HUES48 (cell line): ENCODE measurements at regions not wholly inside any gene's neighbourhood (a gene's known extent, or its start where the extent isn't known, plus 50 kb on each side); places are given as distances from the start of the nearest gene placed in this dataset.
"Not testable (repeated sequence)": the region's sequence is repeated elsewhere in the genome, so short reads cannot be mapped to it uniquely, and the experiment has no call there.

Experiments
- H3K27ac ChIP-seq: one replicate; pipeline ENCODE4 v1.7.0; 2013; ENCODE audit warnings: low read depth, low read length, inconsistent platforms
- H3K27me3 ChIP-seq: 2 replicates; pipeline ENCODE4 v1.6.1; 2013; ENCODE audit warnings: mild to moderate bottlenecking, low read length; ENCODE audit not compliant: control insufficient read depth, insufficient read depth
- H3K36me3 ChIP-seq: 2 replicates; pipeline ENCODE4 v1.6.1; 2013; ENCODE audit warnings: low read length; ENCODE audit not compliant: control insufficient read depth, insufficient read depth
- H3K4me1 ChIP-seq: 2 replicates; pipeline ENCODE4 v1.6.1; 2013; ENCODE audit warnings: mild to moderate bottlenecking, low read length; ENCODE audit not compliant: control insufficient read depth, insufficient read depth
- H3K4me3 ChIP-seq: 2 replicates; pipeline ENCODE4 v1.5.1; 2013; ENCODE audit warnings: mild to moderate bottlenecking, low read depth, low read length
- H3K9ac ChIP-seq: 2 replicates; pipeline ENCODE4 v1.6.1; 2013; ENCODE audit warnings: mild to moderate bottlenecking, low read depth, low read length, moderate library complexity
- H3K9me3 ChIP-seq: 2 replicates; pipeline ENCODE4 v1.6.1; 2013; ENCODE audit warnings: low read length; ENCODE audit not compliant: control insufficient read depth, insufficient read depth

- no peak overlapping the region for H3K9ac ChIP-seq
- no peaks in the 10 kb centered on the region for H3K27me3 ChIP-seq
- H3K4me1 ChIP-seq = peaks cover 14% of the 10 kb centered on the region; the same call in 1 of the 2 replicates
- no peak overlapping the region for H3K27ac ChIP-seq
- H3K36me3 ChIP-seq = no peaks in the 10 kb centered on the region
- 0 out of 2 replicates have a peak overlapping the region, but pooled peaks have one; percentile 20 for H3K4me3 ChIP-seq
- no peaks in the 10 kb centered on the region for H3K9me3 ChIP-seq
Observed at GRCh38 chr5:30387974-30388632, 805.4 kb upstream of the CDH6 start.

GRCh38 chr5:30385754-30386153 lies 807.7 kb upstream of the CDH6 start:
- no peak overlapping the region for H3K27ac ChIP-seq
- H3K4me3 ChIP-seq = no peak overlapping the region
- H3K9me3 ChIP-seq = no peaks in the 10 kb centered on the region
- no peaks in the 10 kb centered on the region for H3K36me3 ChIP-seq
- no peak overlapping the region for H3K9ac ChIP-seq
- no peaks in the 10 kb centered on the region for H3K27me3 ChIP-seq
- peaks cover 14% of the 10 kb centered on the region; the same call in 1 of the 2 replicates for H3K4me1 ChIP-seq

- peaks cover 7% of the 10 kb centered on the region for H3K4me1 ChIP-seq
Observed at GRCh38 chr5:30384171-30384570, 809.3 kb upstream of the CDH6 start.

GRCh38 chr5:30380228-30380627 lies 813.3 kb upstream of the CDH6 start:
- Histone ChIP-seq H3K36me3 (no peaks in the 10 kb centered on the region), H3K9me3 (no peaks in the 10 kb centered on the region), H3K27me3 (no peaks in the 10 kb centered on the region), H3K4me3 (no peak overlapping the region), H3K4me1 (no peaks in the 10 kb centered on the region; the same call in 1 of the 2 replicates), H3K9ac (no peak overlapping the region), H3K27ac (no peak overlapping the region)

More at GRCh38 chr5:30384171-30384570, 809.3 kb upstream of the CDH6 start:
- H3K4me3 ChIP-seq = no peak overlapping the region
- H3K27me3 ChIP-seq = no peaks in the 10 kb centered on the region
- H3K9me3 ChIP-seq = no peaks in the 10 kb centered on the region
- H3K27ac ChIP-seq = no peak overlapping the region
- no peaks in the 10 kb centered on the region for H3K36me3 ChIP-seq
- H3K9ac ChIP-seq = no peak overlapping the region

GRCh38 chr5:30376848-30377247 lies 816.6 kb upstream of the CDH6 start:
- Histone ChIP-seq H3K27me3 (no peaks in the 10 kb centered on the region), H3K9me3 (no peaks in the 10 kb centered on the region), H3K36me3 (no peaks in the 10 kb centered on the region), H3K9ac (no peak overlapping the region), H3K4me1 (no peaks in the 10 kb centered on the region; the same call in 1 of the 2 replicates), H3K4me3 (no peak overlapping the region), H3K27ac (no peak overlapping the region)

GRCh38 chr5:30368064-30368463 lies 825.4 kb upstream of the CDH6 start:
- H3K36me3 ChIP-seq = no peaks in the 10 kb centered on the region
- H3K9me3 ChIP-seq = peaks cover 12% of the 10 kb centered on the region
- H3K27me3 ChIP-seq = no peaks in the 10 kb centered on the region
- H3K27ac ChIP-seq = no peak overlapping the region
- H3K4me1 ChIP-seq = no peaks in the 10 kb centered on the region
- H3K4me3 ChIP-seq = no peak overlapping the region
- no peak overlapping the region for H3K9ac ChIP-seq

GRCh38 chr5:30365031-30365430 lies 828.5 kb upstream of the CDH6 start:
- not testable (repeated sequence) for H3K9ac ChIP-seq, H3K36me3 ChIP-seq, H3K4me1 ChIP-seq, H3K27me3 ChIP-seq, H3K27ac ChIP-seq, H3K4me3 ChIP-seq
- H3K9me3 ChIP-seq = peaks cover 12% of the 10 kb centered on the region

GRCh38 chr5:30357371-30357770 lies 836.1 kb upstream of the CDH6 start:
- Histone ChIP-seq H3K9ac (no peak overlapping the region), H3K4me3 (no peak overlapping the region), H3K36me3 (no peaks in the 10 kb centered on the region), H3K27me3 (no peaks in the 10 kb centered on the region), H3K9me3 (no peaks in the 10 kb centered on the region), H3K4me1 (no peaks in the 10 kb centered on the region), H3K27ac (no peak overlapping the region)

- Histone ChIP-seq H3K4me3 (no peak overlapping the region), H3K27me3 (no peaks in the 10 kb centered on the region), H3K27ac (no peak overlapping the region), H3K9ac (no peak overlapping the region), H3K4me1 (no peaks in the 10 kb centered on the region), H3K9me3 (no peaks in the 10 kb centered on the region), H3K36me3 (no peaks in the 10 kb centered on the region)
Observed at GRCh38 chr5:30355675-30356074, 837.8 kb upstream of the CDH6 start.

- Histone ChIP-seq H3K4me3 (no peak overlapping the region), H3K36me3 (no peaks in the 10 kb centered on the region)
Observed at GRCh38 chr5:30347858-30348257, 845.6 kb upstream of the CDH6 start.

GRCh38 chr5:30345539-30346345 lies 847.7 kb upstream of the CDH6 start:
- H3K9me3 ChIP-seq, H3K4me3 ChIP-seq, H3K27ac ChIP-seq, H3K27me3 ChIP-seq, H3K36me3 ChIP-seq, H3K9ac ChIP-seq, H3K4me1 ChIP-seq: not testable (repeated sequence)

More at GRCh38 chr5:30347858-30348257, 845.6 kb upstream of the CDH6 start:
- no peak overlapping the region for H3K27ac ChIP-seq
- no peaks in the 10 kb centered on the region for H3K27me3 ChIP-seq
- H3K9ac ChIP-seq = no peak overlapping the region
- H3K9me3 ChIP-seq = no peaks in the 10 kb centered on the region
- H3K4me1 ChIP-seq = no peaks in the 10 kb centered on the region
